Activated CD4-positive, alpha-beta T cell treated with anti-CD3 and anti-CD28 coated beads, Interleukin-2, amount 10 ng/mL, durations not matched to agents 7 days and 5 days (primary cell): ENCODE measurements at regions not wholly inside any gene's neighbourhood (a gene's known extent, or its start where the extent isn't known, plus 50 kb on each side); places are given as distances from the start of the nearest gene placed in this dataset.

ENCODE experiments used
- CTCF ChIA-PET: fragments of 350-600 bp; sonication (Branson Sonifier 250); formaldehyde crosslinking; loops from one replicate; lab custom pipeline; 2021; ENCODE audit warnings: antibody characterized with exemption; lab: Charles Lee
- POLR2A ChIA-PET: fragments of 350-600 bp; sonication (Branson Sonifier 250); formaldehyde crosslinking; loops from one replicate; lab custom pipeline; 2021; ENCODE audit warnings: antibody characterized with exemption; lab: Charles Lee
- DNase-seq: peaks from one replicate; pipeline ENCODE4 v3.0.0-alpha.2; 2020
- H3K27ac Mint-ChIP-seq: one replicate; pipeline ENCODE4 v1.8.0; 2021; ENCODE audit warnings: mild to moderate bottlenecking, moderate library complexity, mixed read lengths
- H3K27me3 Mint-ChIP-seq: one replicate; pipeline ENCODE4 v1.8.0; 2021; ENCODE audit warnings: mixed read lengths
- H3K36me3 Mint-ChIP-seq: one replicate; pipeline ENCODE4 v1.8.0; 2021; ENCODE audit warnings: low read depth, mixed read lengths
- H3K4me1 Mint-ChIP-seq: one replicate; pipeline ENCODE4 v1.8.0; 2021; ENCODE audit warnings: mixed read lengths
- H3K4me3 Mint-ChIP-seq: one replicate; pipeline ENCODE4 v1.8.0; 2021; ENCODE audit warnings: mild to moderate bottlenecking, moderate library complexity, mixed read lengths
- H3K9me3 Mint-ChIP-seq: one replicate; pipeline ENCODE4 v1.8.0; 2021; ENCODE audit warnings: mixed read lengths

DNA sequence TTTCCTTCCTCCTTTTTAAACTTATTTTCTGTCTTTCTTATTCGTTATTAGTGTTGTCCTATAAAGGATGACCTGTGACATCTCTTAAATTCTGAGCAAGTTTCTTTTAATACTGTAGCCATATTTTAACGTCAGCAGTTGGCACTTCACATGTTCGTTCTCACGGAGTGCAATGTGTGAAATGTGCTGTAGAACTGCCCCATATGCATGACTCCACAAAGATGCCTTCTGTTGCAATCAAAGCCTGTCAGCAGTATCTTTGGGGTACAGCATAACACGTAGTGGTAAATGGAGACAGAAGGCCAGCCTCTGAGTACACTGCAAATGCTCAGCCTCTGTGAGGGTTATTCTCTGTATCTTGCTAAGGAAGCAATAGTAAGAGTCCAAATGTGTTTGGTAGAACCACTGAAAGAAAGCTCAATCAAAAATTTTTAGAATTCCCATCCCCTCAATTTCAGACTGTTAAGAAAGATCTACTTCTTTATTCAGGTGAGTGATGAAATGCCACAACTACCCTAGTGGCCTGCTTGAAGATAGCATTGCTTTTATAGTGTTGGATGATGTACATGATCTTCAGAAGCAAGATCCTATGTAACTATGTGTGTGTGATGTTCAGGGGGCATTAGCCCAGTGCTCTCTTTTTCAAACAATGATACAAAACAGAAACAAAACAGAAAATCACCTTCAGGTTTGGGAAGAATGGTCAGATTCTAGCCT, 277.7 kb downstream of the TMEM167A start:
- ChIA-PET CTCF (no interaction called here), POLR2A (no interaction called here)
- Mint-ChIP-seq H3K4me3 (no peak overlapping the region), H3K36me3 (no peaks in the 10 kb centered on the region), H3K27me3 (peaks cover 11% of the 10 kb centered on the region), H3K4me1 (no peaks in the 10 kb centered on the region), H3K27ac (no peak overlapping the region), H3K9me3 (no peaks in the 10 kb centered on the region)
- DNase-seq = no peak

DNA sequence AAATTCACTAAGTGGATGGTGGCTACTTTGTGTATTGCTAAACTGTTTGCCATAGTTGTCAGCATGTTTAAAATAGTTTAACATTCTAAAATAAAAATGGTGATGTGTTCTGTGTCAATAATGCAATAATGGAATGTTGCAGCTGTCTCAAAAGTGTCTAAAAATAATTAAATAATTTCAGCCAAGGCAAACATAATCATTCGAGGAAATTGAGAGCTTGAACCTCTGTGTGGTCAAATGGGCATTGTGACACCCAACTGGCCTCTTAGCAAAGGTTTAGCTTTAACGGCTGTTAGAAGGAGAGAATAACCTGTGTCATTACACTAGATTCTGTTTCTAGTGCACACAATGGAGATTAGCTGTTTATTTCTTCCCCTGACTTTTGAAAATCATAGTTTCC, 278.5 kb downstream of the TMEM167A start:
- POLR2A ChIA-PET = no interaction called here
- Mint-ChIP-seq H3K4me3 (no peak overlapping the region), H3K27ac (no peak overlapping the region), H3K27me3 (peaks cover 11% of the 10 kb centered on the region), H3K4me1 (no peaks in the 10 kb centered on the region), H3K9me3 (no peaks in the 10 kb centered on the region), H3K36me3 (no peaks in the 10 kb centered on the region)
- DNase-seq = no peak
- CTCF ChIA-PET = no interaction called here

DNA sequence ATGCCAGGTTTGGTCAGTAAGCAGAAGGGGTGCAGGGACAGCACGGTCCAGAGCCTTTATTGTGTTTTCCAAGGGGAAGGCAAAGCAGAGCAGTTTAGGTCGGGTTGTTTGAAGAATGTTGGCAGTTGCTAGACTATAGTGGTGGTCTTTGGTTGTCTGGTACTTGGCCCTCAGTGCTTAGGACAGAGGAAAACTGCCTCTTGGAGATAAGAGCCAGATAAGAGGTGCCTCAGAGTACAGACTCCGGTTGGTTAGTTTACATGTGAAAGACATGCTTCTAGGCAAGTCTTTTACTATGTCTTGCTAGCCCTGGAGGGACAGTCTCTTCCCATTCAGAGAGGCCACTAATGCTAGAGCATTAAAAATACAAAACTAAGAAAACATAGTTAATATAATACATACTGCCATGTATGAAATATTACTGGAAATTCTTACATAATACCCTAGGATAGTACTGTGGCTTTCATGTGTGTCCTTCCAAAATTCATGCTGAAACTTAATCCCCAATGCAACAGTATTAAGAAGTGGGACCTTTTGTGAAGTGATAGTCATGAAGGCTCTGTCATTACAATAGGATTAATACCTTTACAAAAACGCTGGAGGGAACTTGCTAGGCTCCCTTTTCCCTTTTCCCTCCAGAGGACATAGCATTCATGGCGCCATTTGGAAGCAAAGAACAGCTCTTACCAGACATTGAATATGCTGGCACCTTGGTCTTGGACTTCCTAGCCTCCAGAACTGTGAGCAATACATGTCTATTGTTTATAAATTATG, 280.4 kb downstream of the TMEM167A start:
- Mint-ChIP-seq H3K27me3 (peaks cover 11% of the 10 kb centered on the region), H3K36me3 (no peaks in the 10 kb centered on the region)
- CTCF ChIA-PET = no interaction called here

DNA sequence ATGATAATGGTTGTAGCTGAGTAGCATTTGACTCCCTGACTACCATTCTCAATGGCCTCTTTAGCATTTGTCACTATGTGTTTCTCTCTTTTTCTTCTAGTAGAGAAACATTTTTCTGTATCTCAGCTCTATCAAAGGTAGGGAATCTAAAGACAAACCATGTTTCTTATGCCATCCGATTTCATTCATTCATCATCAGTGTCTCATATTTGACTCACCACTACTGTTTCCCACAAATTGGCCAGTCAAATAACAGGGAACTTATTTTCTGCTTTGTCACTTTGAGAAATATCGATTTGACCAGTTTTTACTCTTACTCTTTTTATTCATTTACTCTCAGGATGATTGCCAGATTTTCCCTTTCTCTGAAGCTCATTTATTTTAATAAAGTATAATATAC, 282.3 kb downstream of the TMEM167A start:
- Mint-ChIP-seq H3K27ac (no peak overlapping the region), H3K4me1 (no peaks in the 10 kb centered on the region), H3K36me3 (no peaks in the 10 kb centered on the region), H3K9me3 (no peaks in the 10 kb centered on the region), H3K27me3 (peaks cover 11% of the 10 kb centered on the region), H3K4me3 (no peak overlapping the region)
- ChIA-PET CTCF (interaction anchor here (0.6 kb wide), 1 partner anchor 8 kb away, joined by 4 read pairs; no protein-coding TSS in a partner anchor), POLR2A (no interaction called here)
- no peak for DNase-seq

More for the DNA sequence above, 280.4 kb downstream of the TMEM167A start:
- DNase-seq = no peak
- Mint-ChIP-seq H3K4me1 (no peaks in the 10 kb centered on the region), H3K27ac (no peak overlapping the region), H3K4me3 (no peak overlapping the region), H3K9me3 (no peaks in the 10 kb centered on the region)
- POLR2A ChIA-PET = interaction anchor here (0.7 kb wide), 1 partner anchor 428 kb away, joined by 3 read pairs; no protein-coding TSS in a partner anchor

DNA sequence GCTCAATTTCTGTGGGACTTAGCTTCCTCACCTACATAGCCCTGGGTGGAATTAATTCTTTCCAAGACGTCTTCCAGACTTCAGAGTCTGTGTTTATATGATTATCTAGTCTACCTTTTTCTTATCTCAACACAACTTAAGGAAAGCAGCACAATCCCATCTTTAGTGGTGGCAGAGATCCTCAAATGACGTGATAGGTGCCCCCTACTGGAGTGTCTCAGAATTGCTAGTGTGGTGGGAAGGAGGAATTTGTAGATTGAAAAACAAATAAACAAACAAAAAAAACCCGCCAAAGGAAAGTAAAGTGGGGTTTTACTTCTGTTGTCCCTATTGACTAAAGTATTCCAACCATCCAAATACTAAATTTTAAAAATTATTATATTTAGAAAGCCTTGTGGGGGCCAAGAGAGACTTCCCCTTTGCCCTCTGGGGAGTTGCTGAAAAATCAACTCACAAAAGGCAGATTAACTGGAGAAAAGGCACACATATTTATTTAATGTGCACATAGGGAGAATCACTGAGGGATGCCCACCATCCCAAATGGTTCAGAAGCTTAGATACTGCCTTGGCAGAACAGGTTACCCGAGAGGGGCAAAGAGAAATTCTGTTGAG, 283.3 kb downstream of the TMEM167A start:
- H3K4me1 Mint-ChIP-seq = no peaks in the 10 kb centered on the region
- CTCF ChIA-PET = interaction anchor here (0.5 to 0.6 kb wide), 2 partner anchors 9 to 314 kb away, joined by 3 to 4 read pairs; no protein-coding TSS in a partner anchor
- no peaks in the 10 kb centered on the region for H3K36me3 Mint-ChIP-seq
- POLR2A ChIA-PET = no interaction called here
- no peak overlapping the region for H3K27ac Mint-ChIP-seq
- DNase-seq = peak; percentile 45
- H3K9me3 Mint-ChIP-seq = no peaks in the 10 kb centered on the region
- H3K27me3 Mint-ChIP-seq = peaks cover 9% of the 10 kb centered on the region
- H3K4me3 Mint-ChIP-seq = no peak overlapping the region

DNA sequence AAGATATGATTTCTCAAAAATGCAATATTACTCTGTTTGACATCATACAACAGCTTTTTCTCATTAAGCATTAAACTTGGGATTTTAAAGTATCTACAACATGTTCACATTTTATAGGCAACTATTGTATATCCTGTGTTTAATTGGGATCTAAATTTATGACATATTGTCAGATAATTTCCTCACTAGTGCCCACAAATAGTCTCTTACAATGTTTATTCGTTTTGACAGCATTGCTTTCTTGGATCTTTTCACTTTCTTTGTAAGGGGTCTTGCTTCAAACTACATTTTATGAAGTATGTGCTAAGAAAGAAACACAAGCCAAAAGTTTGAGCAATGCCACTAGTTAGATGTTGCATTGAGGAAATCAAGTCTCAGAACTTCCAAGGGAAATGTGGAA, 285.1 kb downstream of the TMEM167A start:
- CTCF ChIA-PET = no interaction called here
- Mint-ChIP-seq H3K27me3 (peaks cover 9% of the 10 kb centered on the region), H3K36me3 (no peaks in the 10 kb centered on the region), H3K27ac (no peak overlapping the region), H3K9me3 (no peaks in the 10 kb centered on the region), H3K4me3 (no peak overlapping the region), H3K4me1 (no peaks in the 10 kb centered on the region)
- no peak for DNase-seq
- POLR2A ChIA-PET = no interaction called here

DNA sequence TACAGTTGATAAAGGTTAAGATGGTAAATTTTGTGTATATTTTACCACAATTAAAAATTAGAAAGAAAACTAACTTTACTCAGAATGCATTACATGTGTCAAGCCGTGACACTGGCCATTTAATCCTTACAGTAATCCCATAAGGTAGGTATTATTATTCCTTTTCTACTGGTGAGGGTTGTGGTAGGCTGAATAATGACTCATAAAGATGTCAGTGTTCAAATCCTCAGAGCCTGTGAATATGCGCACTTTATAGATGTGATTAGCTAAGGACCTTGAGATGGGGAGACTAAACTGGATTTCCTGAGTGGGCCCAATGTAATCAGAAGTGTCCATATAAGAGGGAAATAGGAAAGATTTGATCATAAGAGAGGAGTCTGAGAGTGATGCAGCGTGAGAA, 288.1 kb downstream of the TMEM167A start:
- no peaks in the 10 kb centered on the region for H3K36me3 Mint-ChIP-seq
- no peak for DNase-seq
- no peaks in the 10 kb centered on the region for H3K9me3 Mint-ChIP-seq
- CTCF ChIA-PET = no interaction called here
- no peaks in the 10 kb centered on the region for H3K4me1 Mint-ChIP-seq
- no peak overlapping the region for H3K4me3 Mint-ChIP-seq
- POLR2A ChIA-PET = no interaction called here
- H3K27me3 Mint-ChIP-seq = no peaks in the 10 kb centered on the region
- no peak overlapping the region for H3K27ac Mint-ChIP-seq

DNA sequence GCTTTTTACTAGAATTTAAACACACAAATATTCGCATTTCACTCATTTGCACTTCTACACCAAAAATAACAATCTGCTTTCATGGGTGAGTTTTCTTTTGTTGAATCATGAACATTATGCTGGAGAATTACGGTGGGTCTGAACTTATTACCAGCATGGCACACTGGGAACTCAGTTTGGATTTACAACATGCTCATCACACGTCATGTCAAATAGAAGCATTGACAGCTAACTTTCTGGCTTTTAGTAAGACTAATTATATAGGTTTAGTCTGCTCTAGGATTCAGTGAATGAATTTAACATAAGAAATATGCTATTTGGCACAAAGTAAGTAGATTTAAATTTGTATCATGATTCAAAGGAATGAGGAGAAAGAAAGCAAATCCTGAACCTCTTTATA, 290.4 kb downstream of the TMEM167A start:
- Mint-ChIP-seq H3K27ac (no peak overlapping the region), H3K27me3 (peaks cover 5% of the 10 kb centered on the region), H3K9me3 (no peaks in the 10 kb centered on the region), H3K4me3 (no peak overlapping the region), H3K36me3 (no peaks in the 10 kb centered on the region), H3K4me1 (no peaks in the 10 kb centered on the region)
- ChIA-PET CTCF (no interaction called here), POLR2A (no interaction called here)
- no peak for DNase-seq

DNA sequence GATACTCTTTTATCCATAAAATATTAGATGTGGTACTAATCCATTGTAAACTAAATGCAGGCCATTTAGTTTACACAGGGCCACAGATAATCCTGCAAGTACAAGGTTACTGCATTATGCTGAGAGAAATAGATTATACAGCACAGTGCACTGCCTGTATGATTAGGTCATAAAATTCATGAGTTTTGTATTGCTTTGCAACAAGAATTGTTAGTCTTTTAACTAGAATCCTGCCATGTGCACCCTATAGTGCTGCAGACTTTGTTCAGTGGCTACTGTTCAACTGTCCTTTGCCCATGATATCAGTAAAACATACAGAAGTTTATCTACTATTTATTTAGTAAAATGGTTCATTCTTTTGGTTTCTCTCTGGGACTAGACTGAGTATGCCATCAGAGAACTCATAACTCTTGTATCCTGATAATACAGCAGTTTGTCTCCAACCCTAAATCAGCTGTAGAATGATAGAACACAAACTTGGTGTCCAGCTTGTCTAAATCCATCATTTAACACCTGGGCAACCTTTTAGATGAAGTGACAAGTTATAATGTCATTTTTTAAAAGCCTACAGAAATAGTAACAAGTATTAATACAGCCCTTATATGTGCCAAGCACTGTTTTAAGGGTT, 291.2 kb downstream of the TMEM167A start:
- no peaks in the 10 kb centered on the region for H3K4me1 Mint-ChIP-seq
- ChIA-PET CTCF (no interaction called here), POLR2A (no interaction called here)
- peaks cover 7% of the 10 kb centered on the region for H3K27me3 Mint-ChIP-seq
- no peaks in the 10 kb centered on the region for H3K9me3 Mint-ChIP-seq
- H3K27ac Mint-ChIP-seq = no peak overlapping the region
- no peak for DNase-seq
- no peaks in the 10 kb centered on the region for H3K36me3 Mint-ChIP-seq
- H3K4me3 Mint-ChIP-seq = no peak overlapping the region

DNA sequence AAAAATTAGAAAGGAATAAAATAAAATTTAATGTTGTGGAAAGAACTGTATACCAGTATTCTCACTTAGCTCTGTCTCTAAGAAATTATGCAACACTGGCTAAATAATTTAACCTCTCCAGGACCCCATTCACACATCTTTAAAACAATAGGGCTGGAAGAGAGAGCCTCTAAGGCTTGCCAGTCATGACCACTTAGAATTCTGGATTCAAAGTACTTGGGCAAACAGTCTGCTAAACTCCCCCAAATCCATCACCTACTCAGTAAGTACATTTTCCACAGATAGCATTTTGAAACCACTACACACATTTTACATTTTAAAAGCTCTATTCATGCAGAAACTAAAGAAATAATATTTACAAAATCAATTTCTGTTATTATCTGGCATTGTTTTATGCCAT, 291.7 kb downstream of the TMEM167A start:
- Mint-ChIP-seq H3K27me3 (peaks cover 7% of the 10 kb centered on the region), H3K27ac (no peak overlapping the region), H3K4me3 (no peak overlapping the region), H3K4me1 (no peaks in the 10 kb centered on the region), H3K9me3 (no peaks in the 10 kb centered on the region), H3K36me3 (no peaks in the 10 kb centered on the region)
- ChIA-PET POLR2A (no interaction called here), CTCF (no interaction called here)
- DNase-seq = no peak

DNA sequence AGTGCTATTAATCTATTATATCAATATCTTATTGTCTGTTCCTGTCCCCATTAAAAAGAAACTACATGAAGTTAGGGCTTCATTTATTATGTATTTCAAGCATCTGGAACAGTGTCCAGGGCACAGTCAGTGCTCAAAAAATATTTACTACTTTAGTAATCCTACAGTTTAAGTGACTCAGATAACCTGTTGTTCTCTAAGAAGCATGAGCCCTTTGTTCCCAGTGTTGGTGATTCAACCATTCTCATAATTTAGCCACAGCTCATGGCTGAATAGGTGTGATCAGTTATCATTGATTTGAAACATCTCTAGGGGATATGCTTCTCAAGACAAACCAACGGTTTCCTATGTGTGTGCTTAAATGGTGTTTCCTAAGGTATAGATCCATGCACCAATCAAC, 292.7 kb downstream of the TMEM167A start:
- DNase-seq = no peak
- H3K4me1 Mint-ChIP-seq = no peaks in the 10 kb centered on the region
- CTCF ChIA-PET = no interaction called here
- no peaks in the 10 kb centered on the region for H3K9me3 Mint-ChIP-seq
- no peaks in the 10 kb centered on the region for H3K36me3 Mint-ChIP-seq
- H3K27ac Mint-ChIP-seq = no peak overlapping the region
- POLR2A ChIA-PET = no interaction called here
- H3K4me3 Mint-ChIP-seq = no peak overlapping the region
- H3K27me3 Mint-ChIP-seq = peaks cover 7% of the 10 kb centered on the region

DNA sequence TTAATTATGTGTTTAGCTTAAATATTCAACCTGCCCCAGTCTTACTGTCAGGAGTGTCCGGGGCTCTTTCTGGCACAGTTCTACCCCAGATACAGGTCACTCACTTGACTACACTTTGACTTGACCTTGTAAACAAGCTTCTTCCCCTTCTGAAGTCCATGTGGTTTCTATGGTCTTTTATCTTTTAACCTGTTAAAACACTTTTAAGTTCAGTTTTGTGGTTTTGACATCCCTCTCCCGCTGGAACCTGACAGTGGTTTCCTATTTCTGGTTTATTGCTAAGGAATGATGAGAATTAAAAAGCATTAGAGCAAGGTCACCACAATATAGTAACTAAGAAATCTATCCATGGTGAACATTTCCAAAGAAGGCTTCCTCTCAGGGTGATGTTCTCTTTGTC, 300.1 kb downstream of the TMEM167A start:
- POLR2A ChIA-PET = no interaction called here
- CTCF ChIA-PET = interaction anchor here (0.7 kb wide), 1 partner anchor 192 kb away, joined by 3 read pairs; no protein-coding TSS in a partner anchor
- no peak for DNase-seq
- Mint-ChIP-seq H3K36me3 (no peaks in the 10 kb centered on the region), H3K9me3 (no peaks in the 10 kb centered on the region), H3K4me1 (peaks cover 9% of the 10 kb centered on the region), H3K27ac (no peak overlapping the region), H3K27me3 (peaks cover 6% of the 10 kb centered on the region), H3K4me3 (no peak overlapping the region)

DNA sequence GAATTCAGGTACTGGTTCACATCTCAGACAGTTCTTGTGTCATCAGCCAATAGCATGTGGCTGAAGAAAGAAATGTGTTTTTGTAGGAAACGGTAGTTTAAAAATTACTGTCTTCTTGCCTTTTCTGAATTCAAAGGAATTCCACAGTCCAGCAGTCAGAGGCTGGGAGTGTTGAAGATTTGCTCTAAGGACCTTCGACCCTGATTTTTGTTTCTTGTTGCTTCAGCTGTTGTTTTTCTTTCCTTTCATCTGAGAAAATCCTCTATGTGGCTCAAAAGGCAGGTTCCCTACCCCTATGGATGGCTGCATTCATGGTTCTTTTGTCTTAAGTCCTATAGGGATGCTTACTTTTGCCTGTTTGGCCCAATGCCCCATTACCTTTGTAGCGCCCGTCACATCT, 304.9 kb downstream of the TMEM167A start:
- Mint-ChIP-seq H3K27me3 (no peaks in the 10 kb centered on the region), H3K36me3 (no peaks in the 10 kb centered on the region), H3K4me3 (no peak overlapping the region), H3K27ac (no peak overlapping the region), H3K4me1 (peaks cover 8% of the 10 kb centered on the region), H3K9me3 (no peaks in the 10 kb centered on the region)
- ChIA-PET POLR2A (no interaction called here), CTCF (interaction anchor here (1.0 kb wide), 1 partner anchor 29 kb away, joined by 3 read pairs; no protein-coding TSS in a partner anchor)
- no peak for DNase-seq
